ENCODE measurements at regions not wholly inside any gene's neighbourhood (a gene's known extent, or its start where the extent isn't known, plus 50 kb on each side); places are given as distances from the start of the nearest gene placed in this dataset.

GRCh38 chrX:37904833-37905232 lies 57.5 kb upstream of the DYNLT3 start:
- CTCF ChIA-PET = no interaction called here
- intact Hi-C loops (cut with micrococcal nuclease) = no loop called here
- no peak for DNase-seq (ENCODE audit: unreplicated experiment)
- Mint-ChIP-seq H3K4me3 (ENCODE audit: unreplicated experiment) (no peak overlapping the region), H3K4me1 (ENCODE audit: insufficient read depth, unreplicated experiment) (no peaks in the 10 kb centered on the region), H3K27ac (ENCODE audit: low read depth, unreplicated experiment) (no peak overlapping the region), H3K36me3 (ENCODE audit: insufficient read depth, unreplicated experiment) (no peaks in the 10 kb centered on the region), H3K9me3 (ENCODE audit: unreplicated experiment) (no peaks in the 10 kb centered on the region), H3K27me3 (ENCODE audit: insufficient read depth, unreplicated experiment) (peaks cover 63% of the 10 kb centered on the region)
- no peak for TF ChIP-seq CTCF (IDR thresholded peaks at IDR 0.05; ENCODE audit: unreplicated experiment)
- POLR2A ChIA-PET = no interaction called here
- BruUV-seq (replicated peaks) = no TSS peak

- DNase-seq (ENCODE audit: unreplicated experiment) = no peak
- Mint-ChIP-seq H3K27me3 (ENCODE audit: insufficient read depth, unreplicated experiment) (peaks cover 55% of the 10 kb centered on the region), H3K9me3 (ENCODE audit: unreplicated experiment) (no peaks in the 10 kb centered on the region), H3K4me3 (ENCODE audit: unreplicated experiment) (no peak overlapping the region), H3K36me3 (ENCODE audit: insufficient read depth, unreplicated experiment) (no peaks in the 10 kb centered on the region), H3K27ac (ENCODE audit: low read depth, unreplicated experiment) (no peak overlapping the region), H3K4me1 (ENCODE audit: insufficient read depth, unreplicated experiment) (no peaks in the 10 kb centered on the region)
- intact Hi-C loops (cut with micrococcal nuclease) = no loop called here
- ChIA-PET POLR2A (no interaction called here), CTCF (no interaction called here)
- no TSS peak for BruUV-seq (replicated peaks)
- no peak for TF ChIP-seq CTCF (IDR thresholded peaks at IDR 0.05; ENCODE audit: unreplicated experiment)
Measured at GRCh38 chrX:37905436-37906147, 58.2 kb upstream of the DYNLT3 start.

GRCh38 chrX:37906357-37906756 lies 59.0 kb upstream of the DYNLT3 start:
- intact Hi-C loops (cut with micrococcal nuclease) = no loop called here
- H3K9me3 Mint-ChIP-seq (ENCODE audit: unreplicated experiment) = no peaks in the 10 kb centered on the region
- BruUV-seq (replicated peaks) = no TSS peak
- no peak overlapping the region for H3K27ac Mint-ChIP-seq (ENCODE audit: low read depth, unreplicated experiment)
- H3K27me3 Mint-ChIP-seq (ENCODE audit: insufficient read depth, unreplicated experiment) = peaks cover 47% of the 10 kb centered on the region
- CTCF ChIA-PET = no interaction called here
- TF ChIP-seq CTCF (IDR thresholded peaks at IDR 0.05; ENCODE audit: unreplicated experiment) = no peak
- POLR2A ChIA-PET = no interaction called here
- no peak for DNase-seq (ENCODE audit: unreplicated experiment)
- no peaks in the 10 kb centered on the region for H3K36me3 Mint-ChIP-seq (ENCODE audit: insufficient read depth, unreplicated experiment)
- no peaks in the 10 kb centered on the region for H3K4me1 Mint-ChIP-seq (ENCODE audit: insufficient read depth, unreplicated experiment)
- no peak overlapping the region for H3K4me3 Mint-ChIP-seq (ENCODE audit: unreplicated experiment)

GRCh38 chrX:37910186-37910585 lies 62.8 kb upstream of the DYNLT3 start:
- no peaks in the 10 kb centered on the region for H3K36me3 Mint-ChIP-seq (ENCODE audit: insufficient read depth, unreplicated experiment)
- CTCF ChIA-PET = interaction anchor here (0.6 kb wide), 1 partner anchor 30 kb away, joined by 3 read pairs; no protein-coding TSS in a partner anchor
- POLR2A ChIA-PET = interaction anchor here (0.7 kb wide), 1 partner anchor 416 kb away, joined by 4 read pairs; no protein-coding TSS in a partner anchor
- no peaks in the 10 kb centered on the region for H3K4me1 Mint-ChIP-seq (ENCODE audit: insufficient read depth, unreplicated experiment)
- BruUV-seq (replicated peaks) = no TSS peak
- no peak for TF ChIP-seq CTCF (IDR thresholded peaks at IDR 0.05; ENCODE audit: unreplicated experiment)
- DNase-seq (ENCODE audit: unreplicated experiment) = no peak
- H3K27ac Mint-ChIP-seq (ENCODE audit: low read depth, unreplicated experiment) = no peak overlapping the region
- peaks cover 44% of the 10 kb centered on the region for H3K27me3 Mint-ChIP-seq (ENCODE audit: insufficient read depth, unreplicated experiment)
- H3K9me3 Mint-ChIP-seq (ENCODE audit: unreplicated experiment) = no peaks in the 10 kb centered on the region
- intact Hi-C loops (cut with micrococcal nuclease) = no loop called here
- no peak overlapping the region for H3K4me3 Mint-ChIP-seq (ENCODE audit: unreplicated experiment)
